Testis (tissue), 2 donors: ENCODE measurements at regions not wholly inside any gene's neighbourhood (a gene's known extent, or its start where the extent isn't known, plus 50 kb on each side); places are given as distances from the start of the nearest gene placed in this dataset.

Experiments
- CTCF ChIP-seq, 3 experiments: fragments of 450-650 bp in 2 of 3; fragments of 200-600 bp in 1 of 3; sonication (generic) in 1 of 3; IDR thresholded peaks; one replicate each; pipeline ENCODE4 v1.5.1; 2016 to 2019; ENCODE audit warnings: antibody characterized with exemption in 3 of 3, mild to moderate bottlenecking in 2 of 3, moderate library complexity in 1 of 3
- POLR2A ChIP-seq: fragments of 450-650 bp; IDR thresholded peaks from one replicate; pipeline ENCODE4 v1.6.1; 2017; ENCODE audit warnings: antibody characterized with exemption, mild to moderate bottlenecking, moderate library complexity

GRCh38 chr13:74289107-74289506, 154.9 kb upstream of the KLF12 start:
- TF ChIP-seq CTCF (IDR thresholded peaks at IDR 0.05) (no peak), POLR2A (no peak)
